Neural cell (in vitro differentiated cells): ENCODE measurements at regions not wholly inside any gene's neighbourhood (a gene's known extent, or its start where the extent isn't known, plus 50 kb on each side); places are given as distances from the start of the nearest gene placed in this dataset.

Experiments
- CTCF ChIP-seq: fragments of 450-650 bp; IDR thresholded peaks from 2 replicates; pipeline ENCODE4 v1.5.1; 2014; ENCODE audit warnings: antibody characterized with exemption, mild to moderate bottlenecking, moderate library complexity; ENCODE audit not compliant: poor library complexity, severe bottlenecking
- EZH2 ChIP-seq: fragments of 200-600, 300-800 bp; shearing (Covaris generic), sonication (generic); IDR thresholded peaks from 2 replicates; pipeline ENCODE4 v1.6.1; 2014; ENCODE audit warnings: antibody characterized with exemption, low read length, borderline replicate concordance, mild to moderate bottlenecking; ENCODE audit not compliant: insufficient read depth, poor library complexity, severe bottlenecking

DNA sequence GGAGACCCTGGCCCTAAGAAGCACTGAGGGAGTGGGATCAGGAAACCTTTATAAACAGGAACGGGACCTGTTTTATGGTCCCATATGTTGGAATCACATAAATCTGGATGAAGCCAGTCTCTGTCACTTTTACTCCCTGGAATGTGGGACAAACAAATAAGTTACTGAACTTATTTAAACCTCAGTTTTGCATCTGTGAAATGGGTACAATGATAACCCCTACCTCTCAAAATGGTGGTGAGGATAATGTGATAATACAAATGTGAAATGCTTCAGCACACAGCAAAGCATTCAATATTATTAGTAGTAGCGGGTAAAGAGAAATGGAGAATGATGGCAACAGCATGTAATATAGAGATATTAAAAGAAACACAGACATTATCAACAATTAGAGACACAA, 298.9 kb downstream of the ZSWIM6 start:
- TF ChIP-seq CTCF (no peak), EZH2 (no peak)
